GDM1 (cell line): ENCODE measurements at regions not wholly inside any gene's neighbourhood (a gene's known extent, or its start where the extent isn't known, plus 50 kb on each side); places are given as distances from the start of the nearest gene placed in this dataset.
"Not testable (repeated sequence)": the region's sequence is repeated elsewhere in the genome, so short reads cannot be mapped to it uniquely, and the experiment has no call there.

Experiments
- DNase-seq: peaks from one replicate; lab custom pipeline; 2025; lab: John Stamatoyannopoulos, UW

GRCh38 chr9:82052081-82052480, 63.5 kb downstream of the SPATA31D1 start:
- DNase-seq, result no peak

GRCh38 chr9:82054264-82055015, 65.9 kb downstream of the SPATA31D1 start:
- no peak for DNase-seq

- DNase-seq, result no peak
These were observed 69.2 kb downstream of the SPATA31D1 start for GRCh38 chr9:82057805-82058204.

GRCh38 chr9:82061801-82062200, 73.2 kb downstream of the SPATA31D1 start:
- DNase-seq, result not testable (repeated sequence)

- DNase-seq, result no peak
These were observed 73.7 kb downstream of the SPATA31D1 start for GRCh38 chr9:82062245-82062644.

- no peak for DNase-seq
These were observed 85.3 kb downstream of the SPATA31D1 start for GRCh38 chr9:82073551-82074543.

- no peak for DNase-seq
These were observed 91.7 kb downstream of the SPATA31D1 start for GRCh38 chr9:82080265-82080664.

- DNase-seq, result no peak
These were observed 92.9 kb downstream of the SPATA31D1 start for GRCh38 chr9:82081496-82081895.

GRCh38 chr9:82082563-82082962, 94.0 kb downstream of the SPATA31D1 start:
- DNase-seq, result no peak

- DNase-seq, result no peak
These were observed 100.0 kb downstream of the SPATA31D1 start for GRCh38 chr9:82088591-82088990.

GRCh38 chr9:82090046-82090445, 101.5 kb downstream of the SPATA31D1 start:
- no peak for DNase-seq

GRCh38 chr9:82091100-82091499, 102.5 kb downstream of the SPATA31D1 start:
- DNase-seq, result no peak

GRCh38 chr9:82091610-82092009, 103.0 kb downstream of the SPATA31D1 start:
- no peak for DNase-seq

GRCh38 chr9:82101475-82101874, 112.9 kb downstream of the SPATA31D1 start:
- DNase-seq, result no peak

- no peak for DNase-seq
These were observed 115.7 kb downstream of the SPATA31D1 start for GRCh38 chr9:82104252-82104651.

- DNase-seq, result no peak
These were observed 117.2 kb downstream of the SPATA31D1 start for GRCh38 chr9:82105729-82106128.

GRCh38 chr9:82106536-82106935, 118.0 kb downstream of the SPATA31D1 start:
- DNase-seq, result no peak

- no peak for DNase-seq
These were observed 119.9 kb downstream of the SPATA31D1 start for GRCh38 chr9:82108474-82108873.

GRCh38 chr9:82108941-82109340, 120.4 kb downstream of the SPATA31D1 start:
- no peak for DNase-seq

- DNase-seq, result no peak
These were observed 121.1 kb downstream of the SPATA31D1 start for GRCh38 chr9:82109626-82110025.

GRCh38 chr9:82110881-82111280, 122.3 kb downstream of the SPATA31D1 start:
- DNase-seq, result no peak

- DNase-seq, result no peak
These were observed 126.8 kb downstream of the SPATA31D1 start for GRCh38 chr9:82115331-82115730.

GRCh38 chr9:82115900-82116299, 127.3 kb downstream of the SPATA31D1 start:
- no peak for DNase-seq
